OCI-LY7 (cell line): ENCODE measurements at regions not wholly inside any gene's neighbourhood (a gene's known extent, or its start where the extent isn't known, plus 50 kb on each side); places are given as distances from the start of the nearest gene placed in this dataset.

Experiments
- CTCF ChIP-seq: fragments of 200-600 bp; sonication (generic); conservative IDR thresholded peaks from 2 replicates; pipeline ENCODE4 v1.5.1; 2014; ENCODE audit warnings: mild to moderate bottlenecking, antibody characterized with exemption, low read length, moderate library complexity, mixed read lengths
- EZH2phosphoT487 ChIP-seq: fragments of 200-600 bp; sonication (generic); IDR thresholded peaks from 2 replicates; pipeline ENCODE4 v1.6.1; 2018; ENCODE audit warnings: low read depth, borderline replicate concordance, mild to moderate bottlenecking, mixed run types, antibody characterized with exemption, low read length, moderate library complexity, mixed read lengths

GRCh38 chr18:22628795-22629510 is 211.2 kb upstream of the CTAGE1 start:
- TF ChIP-seq EZH2phosphoT487 (no peak), CTCF (no peak)
